Stomach (tissue), 8 donors: ENCODE measurements at regions not wholly inside any gene's neighbourhood (a gene's known extent, or its start where the extent isn't known, plus 50 kb on each side); places are given as distances from the start of the nearest gene placed in this dataset.

Experiments used
- DNase-seq, 2 donors: peaks; one replicate each; pipeline versions ENCODE4 v3.0.0 to v3.0.0-alpha.2; 2013 to 2019
- H3K27ac ChIP-seq, 5 donors: fragments of 200-600 bp in 4 of 5; sonication (generic) in 4 of 5; one replicate each; pipeline ENCODE4 v1.5.1; 2013 to 2019; ENCODE audit warnings: mild to moderate bottlenecking in 1 of 5, moderate library complexity in 1 of 5
- H3K27me3 ChIP-seq, 3 donors: fragments of 200-600 bp; sonication (generic); one replicate each; pipeline ENCODE4 v1.5.1; 2017 to 2019; ENCODE audit warnings: mixed run types in 1 of 3
- H3K36me3 ChIP-seq, 4 donors: fragments of 200-600 bp; sonication (generic); 1 replicate in 3 of 4; 2 replicates in 1 of 4; pipeline ENCODE4 v1.5.1; 2016 to 2019
- H3K4me1 ChIP-seq, 4 donors: fragments of 200-600 bp; sonication (generic); one replicate each; pipeline ENCODE4 v1.5.1; 2016 to 2019
- H3K4me3 ChIP-seq, 4 donors: fragments of 200-600 bp; sonication (generic) in 3 of 4; one replicate each; pipeline ENCODE4 v1.5.1; 2016 to 2019; ENCODE audit warnings: mild to moderate bottlenecking in 1 of 4
- H3K9me3 ChIP-seq, 4 donors: fragments of 200-600 bp; sonication (generic); one replicate each; pipeline ENCODE4 v1.5.1; 2016 to 2019
- EP300 ChIP-seq: sonication (generic); formaldehyde crosslinking; IDR thresholded peaks from one replicate; pipeline ENCODE4 v1.6.1; 2017; ENCODE audit warnings: antibody characterized with exemption
- POLR2A ChIP-seq, 4 donors: fragments of 450-650 bp; IDR thresholded peaks; one replicate each; pipeline ENCODE4 v1.6.1; 2016; ENCODE audit warnings: antibody characterized with exemption in 4 of 4, control low read depth in 2 of 4, mild to moderate bottlenecking in 1 of 4, moderate library complexity in 1 of 4
- POLR2AphosphoS5 ChIP-seq, 3 donors: sonication (generic); formaldehyde crosslinking; IDR thresholded peaks; one replicate each; pipeline ENCODE4 v1.6.1; 2016; ENCODE audit warnings: antibody characterized with exemption in 3 of 3
- WGBS, 5 donors: extraction: QIAGEN DNeasy Blood & Tissue Kit in 3 of 5; methylation state at CpG; one replicate each; pipeline versions ENCODE4 v1.1.5 to v1.1.7; 2013 to 2018; 5-methylcytosine and 5-hydroxymethylcytosine counted together
- intact Hi-C: fragments of 100-400 bp; cut with DNase I; formaldehyde crosslinking; loops from one replicate; pipeline ENCODE4 v1.15.1; 2023; ENCODE audit warnings: low total_unique reads
- TF ChIP-seq, protein P1 (sequence below), 7 experiments: fragments of 450-650 bp in 4 of 7; fragments of 200-600 bp in 3 of 7; sonication (generic) in 3 of 7; IDR thresholded peaks; one replicate each; pipeline ENCODE4 v1.5.1; 2016 to 2019; ENCODE audit warnings: antibody characterized with exemption in 7 of 7, control low read depth in 2 of 7, mild to moderate bottlenecking in 1 of 7
- donor health status: healthy with polysubstance abuse.
- donor health status: Bipolar disorder and iron deficiency.
- donor health status: healthy.

GRCh38 chr3:176927706-176928581 lies 269.3 kb downstream of the TBL1XR1 start:
- no peak for TF ChIP-seq EP300
- TF ChIP-seq, protein P1, sequence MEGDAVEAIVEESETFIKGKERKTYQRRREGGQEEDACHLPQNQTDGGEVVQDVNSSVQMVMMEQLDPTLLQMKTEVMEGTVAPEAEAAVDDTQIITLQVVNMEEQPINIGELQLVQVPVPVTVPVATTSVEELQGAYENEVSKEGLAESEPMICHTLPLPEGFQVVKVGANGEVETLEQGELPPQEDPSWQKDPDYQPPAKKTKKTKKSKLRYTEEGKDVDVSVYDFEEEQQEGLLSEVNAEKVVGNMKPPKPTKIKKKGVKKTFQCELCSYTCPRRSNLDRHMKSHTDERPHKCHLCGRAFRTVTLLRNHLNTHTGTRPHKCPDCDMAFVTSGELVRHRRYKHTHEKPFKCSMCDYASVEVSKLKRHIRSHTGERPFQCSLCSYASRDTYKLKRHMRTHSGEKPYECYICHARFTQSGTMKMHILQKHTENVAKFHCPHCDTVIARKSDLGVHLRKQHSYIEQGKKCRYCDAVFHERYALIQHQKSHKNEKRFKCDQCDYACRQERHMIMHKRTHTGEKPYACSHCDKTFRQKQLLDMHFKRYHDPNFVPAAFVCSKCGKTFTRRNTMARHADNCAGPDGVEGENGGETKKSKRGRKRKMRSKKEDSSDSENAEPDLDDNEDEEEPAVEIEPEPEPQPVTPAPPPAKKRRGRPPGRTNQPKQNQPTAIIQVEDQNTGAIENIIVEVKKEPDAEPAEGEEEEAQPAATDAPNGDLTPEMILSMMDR (IDR thresholded peaks at IDR 0.05) = no peak
- TF ChIP-seq POLR2A (IDR thresholded peaks at IDR 0.05) = no peak
- TF ChIP-seq POLR2AphosphoS5 (IDR thresholded peaks at IDR 0.05) = no peak
- DNase-seq = no peak
- Histone ChIP-seq H3K9me3 (no peaks in the 10 kb centered on the region), H3K27ac (no peak overlapping the region), H3K27me3 (no peaks in the 10 kb centered on the region), H3K4me1 (no peaks in the 10 kb centered on the region), H3K4me3 (no peak overlapping the region), H3K36me3 (no peaks in the 10 kb centered on the region)
- intact Hi-C loops = no loop called here
- 66 to 75% (median 71%) methylated on average over 3 of the region's 3 CpGs for WGBS, 5 donors

- TF ChIP-seq POLR2AphosphoS5 (IDR thresholded peaks at IDR 0.05) (no peak), EP300 (no peak), POLR2A (IDR thresholded peaks at IDR 0.05) (no peak)
- TF ChIP-seq, protein P1 (IDR thresholded peaks at IDR 0.05) = no peak
- no peaks in the 10 kb centered on the region for H3K9me3 ChIP-seq
Measured at GRCh38 chr3:176927280-176927679, 270.0 kb downstream of the TBL1XR1 start.

GRCh38 chr3:176926688-176927087 lies 270.6 kb downstream of the TBL1XR1 start:
- intact Hi-C loops = no loop called here
- WGBS, 5 donors = 84 to 100% (median 92%) methylated on average over 2 of the region's 2 CpGs
- no peak overlapping the region for H3K27ac ChIP-seq
- TF ChIP-seq POLR2A (IDR thresholded peaks at IDR 0.05) (no peak), EP300 (no peak), POLR2AphosphoS5 (IDR thresholded peaks at IDR 0.05) (no peak)
- TF ChIP-seq, protein P1 (IDR thresholded peaks at IDR 0.05) = no peak
- no peak overlapping the region for H3K4me3 ChIP-seq
- no peaks in the 10 kb centered on the region for H3K9me3 ChIP-seq
- no peaks in the 10 kb centered on the region for H3K4me1 ChIP-seq
- DNase-seq = no peak
- H3K27me3 ChIP-seq = no peaks in the 10 kb centered on the region
- no peaks in the 10 kb centered on the region for H3K36me3 ChIP-seq

More at GRCh38 chr3:176927280-176927679, 270.0 kb downstream of the TBL1XR1 start:
- Histone ChIP-seq H3K36me3 (no peaks in the 10 kb centered on the region), H3K27me3 (no peaks in the 10 kb centered on the region), H3K4me3 (no peak overlapping the region), H3K27ac (no peak overlapping the region), H3K4me1 (no peaks in the 10 kb centered on the region)
- WGBS, 5 donors = 17 to 25% (median 23%) methylated on average over 3 of the region's 3 CpGs
- no peak for DNase-seq
- intact Hi-C loops = no loop called here

DNA sequence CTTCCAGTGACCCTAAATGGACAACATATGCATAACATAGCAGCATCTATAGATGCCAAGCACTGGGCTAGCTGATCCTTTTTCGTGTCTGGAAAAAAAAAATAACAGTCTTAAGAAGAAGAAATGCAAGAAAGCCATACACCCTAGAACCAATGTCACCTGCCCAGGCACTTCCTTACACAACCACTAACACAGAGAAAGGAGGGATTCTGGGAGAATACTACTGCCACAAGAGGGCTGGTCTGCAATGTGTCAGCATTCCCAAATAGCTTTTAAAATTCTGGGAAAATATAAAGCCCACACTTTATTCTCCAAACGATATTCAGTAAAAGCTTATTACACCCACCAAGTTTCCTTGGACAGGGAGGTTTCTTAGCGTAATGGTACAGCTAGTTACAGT lies 271.2 kb downstream of the TBL1XR1 start:
- H3K27me3 ChIP-seq = no peaks in the 10 kb centered on the region
- H3K9me3 ChIP-seq = no peaks in the 10 kb centered on the region
- no peak overlapping the region for H3K27ac ChIP-seq
- DNase-seq = no peak
- TF ChIP-seq POLR2AphosphoS5 (IDR thresholded peaks at IDR 0.05) = no peak
- no peak for TF ChIP-seq POLR2A (IDR thresholded peaks at IDR 0.05)
- TF ChIP-seq, protein P1 (IDR thresholded peaks at IDR 0.05) = no peak
- TF ChIP-seq EP300 = no peak
- WGBS, 5 donors = 69 to 83% (median 76%) methylated on average over 3 of the region's 3 CpGs
- H3K36me3 ChIP-seq = no peaks in the 10 kb centered on the region
- intact Hi-C loops = no loop called here
- no peak overlapping the region for H3K4me3 ChIP-seq
- H3K4me1 ChIP-seq = peaks cover 0 to 3% (median 0%) of the 10 kb centered on the region in 4 donors
